Activated T-helper 1 cell treated with anti-CD3 and anti-CD28 coated beads, Interleukin-12 subunit alpha, Interleukin-12 subunit beta, Interleukin-2, Interleukin-4 antibody, amounts not matched to agents 30 ng/mL and 10 ng/mL and 1 ng/mL, durations not matched to agents 14 hours and 24 hours and 36 hours (primary cell): ENCODE measurements at regions not wholly inside any gene's neighbourhood (a gene's known extent, or its start where the extent isn't known, plus 50 kb on each side); places are given as distances from the start of the nearest gene placed in this dataset.

Source experiments
- DNase-seq: peaks from one replicate; pipeline ENCODE4 v3.0.0; 2021; ENCODE audit warnings: low spot score
- H3K27ac Mint-ChIP-seq: one replicate; pipeline ENCODE4 v1.8.0; 2021; ENCODE audit warnings: mild to moderate bottlenecking, mixed read lengths
- H3K27me3 Mint-ChIP-seq: one replicate; pipeline ENCODE4 v1.8.0; 2022; ENCODE audit warnings: mild to moderate bottlenecking, moderate library complexity, mixed read lengths; ENCODE audit not compliant: insufficient read depth
- H3K36me3 Mint-ChIP-seq: one replicate; pipeline ENCODE4 v1.8.0; 2021; ENCODE audit warnings: low read depth, mixed read lengths
- H3K4me1 Mint-ChIP-seq: one replicate; pipeline ENCODE4 v1.8.0; 2021; ENCODE audit warnings: low read depth, mixed read lengths
- H3K4me3 Mint-ChIP-seq: one replicate; pipeline ENCODE4 v1.8.0; 2021; ENCODE audit warnings: mild to moderate bottlenecking, moderate library complexity, mixed read lengths
- H3K9me3 Mint-ChIP-seq: one replicate; pipeline ENCODE4 v1.8.0; 2021; ENCODE audit warnings: mixed read lengths
- intact Hi-C: fragments of 100-400 bp; cut with micrococcal nuclease; formaldehyde crosslinking; loops from one replicate; pipeline ENCODE4 v1.15.1; 2024

GRCh38 chr5:2857837-2858236 is 106.4 kb upstream of the IRX2 start:
- Mint-ChIP-seq H3K36me3 (no peaks in the 10 kb centered on the region), H3K4me1 (no peaks in the 10 kb centered on the region), H3K9me3 (peaks cover 17% of the 10 kb centered on the region), H3K4me3 (no peak overlapping the region), H3K27ac (no peak overlapping the region), H3K27me3 (no peaks in the 10 kb centered on the region)
- no peak for DNase-seq
- intact Hi-C loops = no loop called here

GRCh38 chr5:2856206-2856605 is 104.7 kb upstream of the IRX2 start:
- H3K27me3 Mint-ChIP-seq = no peaks in the 10 kb centered on the region
- no peak overlapping the region for H3K27ac Mint-ChIP-seq
- no peak overlapping the region for H3K4me3 Mint-ChIP-seq
- peaks cover 13% of the 10 kb centered on the region for H3K9me3 Mint-ChIP-seq
- DNase-seq = no peak
- intact Hi-C loops = no loop called here
- H3K4me1 Mint-ChIP-seq = no peaks in the 10 kb centered on the region
- no peaks in the 10 kb centered on the region for H3K36me3 Mint-ChIP-seq

GRCh38 chr5:2852446-2852845 is 101.0 kb upstream of the IRX2 start:
- Mint-ChIP-seq H3K36me3 (no peaks in the 10 kb centered on the region), H3K4me3 (no peak overlapping the region), H3K4me1 (no peaks in the 10 kb centered on the region), H3K27ac (no peak overlapping the region), H3K27me3 (no peaks in the 10 kb centered on the region), H3K9me3 (peaks cover 13% of the 10 kb centered on the region)
- intact Hi-C loops = no loop called here
- DNase-seq = no peak

GRCh38 chr5:2851895-2852294 is 100.4 kb upstream of the IRX2 start:
- Mint-ChIP-seq H3K9me3 (peaks cover 13% of the 10 kb centered on the region), H3K27ac (no peak overlapping the region), H3K4me3 (no peak overlapping the region), H3K36me3 (no peaks in the 10 kb centered on the region), H3K4me1 (no peaks in the 10 kb centered on the region), H3K27me3 (no peaks in the 10 kb centered on the region)
- intact Hi-C loops = no loop called here
- DNase-seq = no peak

GRCh38 chr5:2849429-2849828 is 98.0 kb upstream of the IRX2 start:
- no peak for DNase-seq
- intact Hi-C loops = no loop called here
- H3K27me3 Mint-ChIP-seq = no peaks in the 10 kb centered on the region
- peaks cover 6% of the 10 kb centered on the region for H3K9me3 Mint-ChIP-seq
- no peak overlapping the region for H3K27ac Mint-ChIP-seq
- no peaks in the 10 kb centered on the region for H3K36me3 Mint-ChIP-seq
- no peak overlapping the region for H3K4me3 Mint-ChIP-seq
- H3K4me1 Mint-ChIP-seq = no peaks in the 10 kb centered on the region

- H3K36me3 Mint-ChIP-seq = no peaks in the 10 kb centered on the region
- no peak overlapping the region for H3K27ac Mint-ChIP-seq
- no peaks in the 10 kb centered on the region for H3K27me3 Mint-ChIP-seq
- no peak overlapping the region for H3K4me3 Mint-ChIP-seq
- no peak for DNase-seq
- intact Hi-C loops = no loop called here
- peaks cover 6% of the 10 kb centered on the region for H3K9me3 Mint-ChIP-seq
- H3K4me1 Mint-ChIP-seq = no peaks in the 10 kb centered on the region
Observed at GRCh38 chr5:2848619-2849018, 97.1 kb upstream of the IRX2 start.

GRCh38 chr5:2847608-2848007 is 96.1 kb upstream of the IRX2 start:
- Mint-ChIP-seq H3K9me3 (peaks cover 3% of the 10 kb centered on the region), H3K36me3 (no peaks in the 10 kb centered on the region)

GRCh38 chr5:2841208-2841607 is 89.7 kb upstream of the IRX2 start:
- H3K36me3 Mint-ChIP-seq = no peaks in the 10 kb centered on the region
- H3K9me3 Mint-ChIP-seq = peaks cover 6% of the 10 kb centered on the region
- no peaks in the 10 kb centered on the region for H3K4me1 Mint-ChIP-seq
- no peak overlapping the region for H3K27ac Mint-ChIP-seq
- intact Hi-C loops = no loop called here
- H3K27me3 Mint-ChIP-seq = no peaks in the 10 kb centered on the region
- DNase-seq = no peak
- H3K4me3 Mint-ChIP-seq = no peak overlapping the region

More at GRCh38 chr5:2847608-2848007, 96.1 kb upstream of the IRX2 start:
- H3K4me3 Mint-ChIP-seq = no peak overlapping the region
- intact Hi-C loops = no loop called here
- H3K27me3 Mint-ChIP-seq = no peaks in the 10 kb centered on the region
- DNase-seq = no peak
- no peaks in the 10 kb centered on the region for H3K4me1 Mint-ChIP-seq
- H3K27ac Mint-ChIP-seq = no peak overlapping the region

GRCh38 chr5:2840372-2840915 is 89.0 kb upstream of the IRX2 start:
- Mint-ChIP-seq H3K4me3 (no peak overlapping the region), H3K9me3 (peaks cover 6% of the 10 kb centered on the region), H3K27ac (no peak overlapping the region), H3K27me3 (no peaks in the 10 kb centered on the region), H3K36me3 (no peaks in the 10 kb centered on the region), H3K4me1 (no peaks in the 10 kb centered on the region)
- intact Hi-C loops = no loop called here
- DNase-seq = no peak

- Mint-ChIP-seq H3K4me3 (no peak overlapping the region), H3K27me3 (no peaks in the 10 kb centered on the region), H3K4me1 (no peaks in the 10 kb centered on the region), H3K27ac (no peak overlapping the region), H3K36me3 (no peaks in the 10 kb centered on the region), H3K9me3 (peaks cover 6% of the 10 kb centered on the region)
- DNase-seq = no peak
- intact Hi-C loops = no loop called here
Observed at GRCh38 chr5:2836133-2836532, 84.7 kb upstream of the IRX2 start.

GRCh38 chr5:2833556-2833955 is 82.1 kb upstream of the IRX2 start:
- no peak overlapping the region for H3K4me3 Mint-ChIP-seq
- H3K4me1 Mint-ChIP-seq = no peaks in the 10 kb centered on the region
- H3K27me3 Mint-ChIP-seq = no peaks in the 10 kb centered on the region
- no peak overlapping the region for H3K27ac Mint-ChIP-seq
- no peak for DNase-seq
- intact Hi-C loops = no loop called here
- peaks cover 6% of the 10 kb centered on the region for H3K9me3 Mint-ChIP-seq
- H3K36me3 Mint-ChIP-seq = no peaks in the 10 kb centered on the region

GRCh38 chr5:2832394-2832793 is 80.9 kb upstream of the IRX2 start:
- Mint-ChIP-seq H3K27me3 (no peaks in the 10 kb centered on the region), H3K36me3 (no peaks in the 10 kb centered on the region), H3K4me1 (no peaks in the 10 kb centered on the region), H3K9me3 (no peaks in the 10 kb centered on the region), H3K4me3 (no peak overlapping the region), H3K27ac (no peak overlapping the region)
- no peak for DNase-seq
- intact Hi-C loops = no loop called here

- peaks cover 8% of the 10 kb centered on the region for H3K9me3 Mint-ChIP-seq
- intact Hi-C loops = no loop called here
- H3K36me3 Mint-ChIP-seq = no peaks in the 10 kb centered on the region
- no peak overlapping the region for H3K27ac Mint-ChIP-seq
- no peak for DNase-seq
- no peak overlapping the region for H3K4me3 Mint-ChIP-seq
- no peaks in the 10 kb centered on the region for H3K4me1 Mint-ChIP-seq
- no peaks in the 10 kb centered on the region for H3K27me3 Mint-ChIP-seq
Observed at GRCh38 chr5:2829239-2829638, 77.8 kb upstream of the IRX2 start.

GRCh38 chr5:2818936-2819335 is 67.5 kb upstream of the IRX2 start:
- DNase-seq = no peak
- intact Hi-C loops = no loop called here
- Mint-ChIP-seq H3K4me1 (no peaks in the 10 kb centered on the region), H3K9me3 (no peaks in the 10 kb centered on the region), H3K27ac (no peak overlapping the region), H3K27me3 (no peaks in the 10 kb centered on the region), H3K36me3 (no peaks in the 10 kb centered on the region), H3K4me3 (no peak overlapping the region)
